ENCODE measurements at regions not wholly inside any gene's neighbourhood (a gene's known extent, or its start where the extent isn't known, plus 50 kb on each side); places are given as distances from the start of the nearest gene placed in this dataset.

- Histone ChIP-seq H3K27me3 (ENCODE audit: insufficient read depth, insufficient read length) (no peaks in the 10 kb centered on the region), H3K4me3 (ENCODE audit: insufficient read length, low read depth) (no peak overlapping the region), H3K9ac (ENCODE audit: insufficient read length, low read depth) (no peak overlapping the region), H3K4me1 (ENCODE audit: insufficient read depth, insufficient read length) (no peaks in the 10 kb centered on the region), H3K9me3 (ENCODE audit: insufficient read depth, low read length) (peaks cover 6% of the 10 kb centered on the region; the same call in 1 of the 2 replicates), H3K36me3 (ENCODE audit: insufficient read depth, insufficient read length, low read length) (no peaks in the 10 kb centered on the region)
- no peak for DNase-seq (ENCODE audit: low read depth, low spot score)
- no peak for TF ChIP-seq SUZ12 (IDR thresholded peaks at IDR 0.05; ENCODE audit: extremely low read depth, insufficient read depth, insufficient read length)
- no peak for TF ChIP-seq ZNF274 (IDR thresholded peaks at IDR 0.05; ENCODE audit: low read depth, low read length)
- TF ChIP-seq YY1 (IDR thresholded peaks at IDR 0.05; ENCODE audit: insufficient read depth, insufficient read length) = no peak
These were observed 244.1 kb downstream of the LPIN1 start for GRCh38 chr2:11990576-11990975.

DNA sequence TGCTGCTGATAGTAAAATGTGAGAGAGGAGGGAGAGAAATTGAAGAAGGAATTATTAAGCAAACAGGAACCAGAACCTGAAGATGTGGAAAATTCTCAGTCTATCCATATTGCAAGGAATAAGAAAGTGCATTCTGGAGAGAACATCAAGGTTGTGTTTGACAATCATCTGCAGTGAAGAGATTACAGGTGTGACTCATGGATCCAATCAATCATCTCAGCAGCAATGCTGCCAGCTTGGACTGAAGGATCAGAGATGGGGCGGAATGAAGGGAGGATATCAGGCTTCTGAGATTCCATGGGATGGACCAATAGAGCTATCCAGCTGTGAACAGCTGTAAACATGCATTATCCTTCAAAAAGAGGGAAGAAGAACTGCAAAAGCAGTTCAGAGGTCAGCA is 247.3 kb downstream of the LPIN1 start:
- TF ChIP-seq SUZ12 (IDR thresholded peaks at IDR 0.05; ENCODE audit: extremely low read depth, insufficient read depth, insufficient read length) = no peak
- no peak for TF ChIP-seq YY1 (IDR thresholded peaks at IDR 0.05; ENCODE audit: insufficient read depth, insufficient read length)
- no peak for TF ChIP-seq ZNF274 (IDR thresholded peaks at IDR 0.05; ENCODE audit: low read depth, low read length)
- DNase-seq (ENCODE audit: low read depth, low spot score) = no peak

DNA sequence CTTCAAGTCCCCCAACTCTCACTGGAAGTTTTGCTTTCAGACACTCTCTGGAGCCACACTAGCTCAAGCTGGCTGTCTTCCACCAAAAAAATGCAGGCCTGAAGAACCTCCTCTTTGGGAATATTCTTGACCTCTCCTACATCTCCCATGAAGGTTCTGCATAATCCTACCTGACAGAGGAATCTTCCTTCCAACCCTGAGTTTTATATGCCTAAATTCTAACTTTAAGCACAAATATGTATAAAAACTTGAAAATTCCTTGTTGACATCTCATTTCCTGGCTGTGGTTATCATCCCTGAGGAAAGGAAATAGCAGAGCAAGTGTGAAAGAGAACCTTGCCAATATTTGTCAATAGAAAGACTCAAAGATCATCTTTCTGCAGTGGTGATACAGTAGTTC is 249.0 kb downstream of the LPIN1 start:
- TF ChIP-seq ZNF274 (IDR thresholded peaks at IDR 0.05; ENCODE audit: low read depth, low read length) (no peak), SUZ12 (IDR thresholded peaks at IDR 0.05; ENCODE audit: extremely low read depth, insufficient read depth, insufficient read length) (no peak), YY1 (IDR thresholded peaks at IDR 0.05; ENCODE audit: insufficient read depth, insufficient read length) (no peak)

More for the DNA sequence above, 247.3 kb downstream of the LPIN1 start:
- H3K4me1 ChIP-seq (ENCODE audit: insufficient read depth, insufficient read length) = no peaks in the 10 kb centered on the region
- H3K27me3 ChIP-seq (ENCODE audit: insufficient read depth, insufficient read length) = no peaks in the 10 kb centered on the region
- no peak overlapping the region for H3K9ac ChIP-seq (ENCODE audit: insufficient read length, low read depth)
- H3K36me3 ChIP-seq (ENCODE audit: insufficient read depth, insufficient read length, low read length) = no peaks in the 10 kb centered on the region
- H3K4me3 ChIP-seq (ENCODE audit: insufficient read length, low read depth) = no peak overlapping the region
- H3K9me3 ChIP-seq (ENCODE audit: insufficient read depth, low read length) = no peaks in the 10 kb centered on the region

DNA sequence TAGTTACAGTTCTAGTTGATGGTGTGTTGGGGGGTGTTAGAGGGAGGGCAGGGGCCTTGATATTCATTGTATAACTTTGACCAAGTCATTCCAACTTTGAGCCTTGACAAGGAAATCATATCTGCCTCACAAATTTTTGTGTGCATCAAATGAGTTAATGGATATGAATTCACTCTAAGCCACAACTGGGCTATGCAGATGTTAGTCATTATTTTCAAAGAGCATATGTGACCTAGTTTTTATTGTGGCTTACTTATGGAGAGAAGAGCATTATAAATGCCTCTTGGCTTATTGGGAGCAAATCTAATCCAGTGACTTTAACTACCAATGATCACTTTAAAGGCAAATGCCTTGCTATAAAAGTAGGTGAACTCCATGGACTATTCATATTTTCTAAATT is 250.2 kb downstream of the LPIN1 start:
- H3K9ac ChIP-seq (ENCODE audit: insufficient read length, low read depth) = no peak overlapping the region
- H3K9me3 ChIP-seq (ENCODE audit: insufficient read depth, low read length) = no peaks in the 10 kb centered on the region
- no peaks in the 10 kb centered on the region for H3K4me1 ChIP-seq (ENCODE audit: insufficient read depth, insufficient read length)
- H3K36me3 ChIP-seq (ENCODE audit: insufficient read depth, insufficient read length, low read length) = no peaks in the 10 kb centered on the region
- no peaks in the 10 kb centered on the region for H3K27me3 ChIP-seq (ENCODE audit: insufficient read depth, insufficient read length)
- H3K4me3 ChIP-seq (ENCODE audit: insufficient read length, low read depth) = no peak overlapping the region
- no peak for DNase-seq (ENCODE audit: low read depth, low spot score)
- no peak for TF ChIP-seq ZNF274 (IDR thresholded peaks at IDR 0.05; ENCODE audit: low read depth, low read length)

More for the DNA sequence above, 249.0 kb downstream of the LPIN1 start:
- Histone ChIP-seq H3K4me1 (ENCODE audit: insufficient read depth, insufficient read length) (no peaks in the 10 kb centered on the region), H3K36me3 (ENCODE audit: insufficient read depth, insufficient read length, low read length) (no peaks in the 10 kb centered on the region), H3K4me3 (ENCODE audit: insufficient read length, low read depth) (no peak overlapping the region), H3K27me3 (ENCODE audit: insufficient read depth, insufficient read length) (no peaks in the 10 kb centered on the region), H3K9ac (ENCODE audit: insufficient read length, low read depth) (no peak overlapping the region), H3K9me3 (ENCODE audit: insufficient read depth, low read length) (no peaks in the 10 kb centered on the region)
- no peak for DNase-seq (ENCODE audit: low read depth, low spot score)

GRCh38 chr2:11997142-11997541 is 250.7 kb downstream of the LPIN1 start:
- TF ChIP-seq ZNF274 (IDR thresholded peaks at IDR 0.05; ENCODE audit: low read depth, low read length) (no peak), YY1 (IDR thresholded peaks at IDR 0.05; ENCODE audit: insufficient read depth, insufficient read length) (no peak), SUZ12 (IDR thresholded peaks at IDR 0.05; ENCODE audit: extremely low read depth, insufficient read depth, insufficient read length) (no peak)

DNA sequence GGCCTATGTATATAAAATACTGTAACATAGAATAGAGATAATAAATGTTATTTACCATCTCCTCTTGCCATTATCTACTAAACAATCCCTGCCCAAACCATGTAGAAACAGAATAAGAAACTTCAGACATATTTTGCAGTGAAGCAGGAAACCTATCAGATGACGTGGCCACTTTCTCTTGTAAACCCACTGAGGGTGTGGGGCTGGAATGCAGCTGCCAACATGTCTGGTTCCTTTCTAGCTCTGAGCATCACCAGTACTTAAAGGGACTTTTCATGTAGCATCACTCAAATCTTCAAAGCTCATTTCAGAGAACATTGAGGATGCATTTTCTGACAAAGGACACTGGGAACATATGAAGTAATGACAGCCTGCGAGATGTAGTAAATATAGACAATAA is 251.8 kb downstream of the LPIN1 start:
- no peak for DNase-seq (ENCODE audit: low read depth, low spot score)
- Histone ChIP-seq H3K4me1 (ENCODE audit: insufficient read depth, insufficient read length) (no peaks in the 10 kb centered on the region), H3K9ac (ENCODE audit: insufficient read length, low read depth) (no peak overlapping the region), H3K9me3 (ENCODE audit: insufficient read depth, low read length) (no peaks in the 10 kb centered on the region), H3K36me3 (ENCODE audit: insufficient read depth, insufficient read length, low read length) (no peaks in the 10 kb centered on the region), H3K27me3 (ENCODE audit: insufficient read depth, insufficient read length) (no peaks in the 10 kb centered on the region), H3K4me3 (ENCODE audit: insufficient read length, low read depth) (no peak overlapping the region)
- TF ChIP-seq ZNF274 (IDR thresholded peaks at IDR 0.05; ENCODE audit: low read depth, low read length) (no peak), SUZ12 (IDR thresholded peaks at IDR 0.05; ENCODE audit: extremely low read depth, insufficient read depth, insufficient read length) (no peak), YY1 (IDR thresholded peaks at IDR 0.05; ENCODE audit: insufficient read depth, insufficient read length) (no peak)

More at GRCh38 chr2:11997142-11997541, 250.7 kb downstream of the LPIN1 start:
- Histone ChIP-seq H3K9ac (ENCODE audit: insufficient read length, low read depth) (no peak overlapping the region), H3K4me1 (ENCODE audit: insufficient read depth, insufficient read length) (no peaks in the 10 kb centered on the region), H3K9me3 (ENCODE audit: insufficient read depth, low read length) (no peaks in the 10 kb centered on the region), H3K27me3 (ENCODE audit: insufficient read depth, insufficient read length) (no peaks in the 10 kb centered on the region), H3K4me3 (ENCODE audit: insufficient read length, low read depth) (no peak overlapping the region), H3K36me3 (ENCODE audit: insufficient read depth, insufficient read length, low read length) (no peaks in the 10 kb centered on the region)
- DNase-seq (ENCODE audit: low read depth, low spot score) = no peak

- Histone ChIP-seq H3K36me3 (ENCODE audit: insufficient read depth, insufficient read length, low read length) (no peaks in the 10 kb centered on the region), H3K4me1 (ENCODE audit: insufficient read depth, insufficient read length) (no peaks in the 10 kb centered on the region), H3K9me3 (ENCODE audit: insufficient read depth, low read length) (no peaks in the 10 kb centered on the region), H3K27me3 (ENCODE audit: insufficient read depth, insufficient read length) (no peaks in the 10 kb centered on the region), H3K9ac (ENCODE audit: insufficient read length, low read depth) (no peak overlapping the region), H3K4me3 (ENCODE audit: insufficient read length, low read depth) (no peak overlapping the region)
- no peak for DNase-seq (ENCODE audit: low read depth, low spot score)
- TF ChIP-seq SUZ12 (IDR thresholded peaks at IDR 0.05; ENCODE audit: extremely low read depth, insufficient read depth, insufficient read length) (no peak), YY1 (IDR thresholded peaks at IDR 0.05; ENCODE audit: insufficient read depth, insufficient read length) (no peak), ZNF274 (IDR thresholded peaks at IDR 0.05; ENCODE audit: low read depth, low read length) (no peak)
These were observed 252.4 kb downstream of the LPIN1 start for GRCh38 chr2:11998626-11999378.
